HCT116 (cell line): ENCODE measurements at regions not wholly inside any gene's neighbourhood (a gene's known extent, or its start where the extent isn't known, plus 50 kb on each side); places are given as distances from the start of the nearest gene placed in this dataset.

Experiments
- ATAC-seq: fragments of 200-7000 bp; cut with Tn5 transposase; 2 replicates; pipeline ENCODE4 v1.9.1; 2020; ENCODE audit warnings: mild to moderate bottlenecking, moderate library complexity
- BruUV-seq: library from RNA; stranded (reverse); fragments of 400-500 nt; replicated peaks from 2 replicates; lab custom pipeline; 2021; lab: Mats Ljungman, UMichigan
- CTCF ChIA-PET: fragments of 300-600 bp; sonication (Branson Sonifier 250); formaldehyde crosslinking; loops from one replicate; lab custom pipeline; 2021; ENCODE audit warnings: antibody characterized with exemption; lab: Charles Lee
- POLR2A ChIA-PET: fragments of 300-600, 350-600 bp; sonication (Branson Sonifier 250); formaldehyde crosslinking; loops from one replicate; lab custom pipeline; 2021; ENCODE audit warnings: antibody characterized with exemption; lab: Charles Lee
- RAD21 ChIA-PET, 2 experiments: fragments of 300-600 bp; sonication (Branson Sonifier 250); formaldehyde crosslinking; loops; one replicate each; lab custom pipeline; 2023; ENCODE audit warnings: low total read pairs in 2 of 2; ENCODE audit not compliant: uncharacterized antibody in 2 of 2, unreplicated experiment in 2 of 2, low non-redundant PET in 1 of 2; lab: Charles Lee
- DNase-seq: peaks from one replicate; pipeline ENCODE4 v3.0.0-alpha.2; 2010; ENCODE audit warnings: low read depth, low spot score
- H2AFZ ChIP-seq: fragments of 200-600 bp; shearing (Covaris generic), sonication (generic); 2 replicates; pipeline ENCODE4 v1.6.1; 2017; ENCODE audit warnings: low read depth, mixed run types, mixed read lengths, antibody characterized with exemption, low read length; ENCODE audit not compliant: poor library complexity, severe bottlenecking
- H3K27ac ChIP-seq: 2 replicates; pipeline ENCODE4 v1.5.1; 2012; ENCODE audit warnings: low read depth, low read length
- H3K27me3 ChIP-seq: fragments of 200-600 bp; sonication (generic); 2 replicates; pipeline ENCODE4 v1.6.1; 2016; ENCODE audit warnings: mixed run types, low read length, mixed read lengths; ENCODE audit not compliant: insufficient read depth
- H3K36me3 ChIP-seq, 2 experiments: fragments of 200-500 bp in 1 of 2; fragments of 200-600 bp in 1 of 2; sonication (Bioruptor generic) in 1 of 2; sonication (generic) in 1 of 2; 2 replicates each; pipeline versions ENCODE4 v1.5.1 to v1.6.1; 2014 to 2016; ENCODE audit warnings: low read length in 2 of 2, inconsistent platforms in 1 of 2, mixed read lengths in 1 of 2, mixed run types in 1 of 2; ENCODE audit not compliant: insufficient read depth in 2 of 2, control insufficient read depth in 1 of 2
- H3K4me1 ChIP-seq, 2 experiments: fragments of 200-600 bp in 1 of 2; sonication (generic) in 1 of 2; 2 replicates each; pipeline versions ENCODE4 v1.5.1 to v1.6.1; 2012 to 2017; ENCODE audit warnings: low read length in 2 of 2, inconsistent platforms in 1 of 2, mild to moderate bottlenecking in 1 of 2, mixed read lengths in 1 of 2, mixed run types in 1 of 2, moderate library complexity in 1 of 2; ENCODE audit not compliant: insufficient read depth in 2 of 2, control insufficient read depth in 1 of 2
- H3K4me2 ChIP-seq: fragments of 200-600 bp; sonication (generic); 2 replicates; pipeline ENCODE4 v1.6.1; 2017; ENCODE audit warnings: mixed run types, low read length, mixed read lengths
- H3K4me3 ChIP-seq, 2 experiments: fragments of 200-600 bp in 1 of 2; sonication (generic) in 1 of 2; replicated peaks in 1 of 2; 2 replicates each; pipeline ENCODE4 v1.5.1; 2011 to 2016; ENCODE audit warnings: low read length in 2 of 2, control low read depth in 1 of 2, low read depth in 1 of 2, mild to moderate bottlenecking in 1 of 2, mixed read lengths in 1 of 2, mixed run types in 1 of 2
- H3K79me2 ChIP-seq: fragments of 200-600 bp; sonication (generic); 2 replicates; pipeline ENCODE4 v1.6.1; 2017; ENCODE audit warnings: mild to moderate bottlenecking, mixed run types, low read length, moderate library complexity, mixed read lengths; ENCODE audit not compliant: insufficient read depth
- H3K9ac ChIP-seq: fragments of 200-600 bp; sonication (generic); 2 replicates; pipeline ENCODE4 v1.6.1; 2016; ENCODE audit warnings: low read length, mixed read lengths
- H3K9me2 ChIP-seq: fragments of 200-600 bp; sonication (generic), shearing (Covaris generic); 2 replicates; pipeline ENCODE4 v1.6.1; 2017; ENCODE audit warnings: mixed run types, mild to moderate bottlenecking, moderate library complexity; ENCODE audit not compliant: insufficient read depth
- H3K9me3 ChIP-seq, 2 experiments: fragments of 200-500 bp in 1 of 2; fragments of 200-600 bp in 1 of 2; sonication (Bioruptor generic) in 1 of 2; sonication (generic) in 1 of 2; 2 replicates each; pipeline ENCODE4 v1.6.1; 2014 to 2017; ENCODE audit warnings: low read length in 2 of 2, mixed read lengths in 2 of 2, inconsistent platforms in 1 of 2, low read depth in 1 of 2, mild to moderate bottlenecking in 1 of 2, mixed run types in 1 of 2, moderate library complexity in 1 of 2; ENCODE audit not compliant: control insufficient read depth in 1 of 2, insufficient read depth in 1 of 2
- H4K20me1 ChIP-seq: fragments of 200-600 bp; sonication (generic), shearing (Covaris generic); 2 replicates; pipeline ENCODE4 v1.6.1; 2017; ENCODE audit warnings: mixed run types, mild to moderate bottlenecking, moderate library complexity; ENCODE audit not compliant: insufficient read depth
- CBX3 ChIP-seq: IDR thresholded peaks from 2 replicates; pipeline ENCODE4 v1.6.1; 2012; ENCODE audit warnings: low read depth
- CEBPB ChIP-seq: IDR thresholded peaks from 2 replicates; pipeline ENCODE4 v1.6.1; 2012; ENCODE audit warnings: low read depth
- EGR1 ChIP-seq: IDR thresholded peaks from 2 replicates; pipeline ENCODE4 v1.6.1; 2012; ENCODE audit warnings: low read depth
- JUND ChIP-seq: IDR thresholded peaks from 2 replicates; pipeline ENCODE4 v1.6.1; 2012
- POLR2A ChIP-seq: IDR thresholded peaks from 2 replicates; pipeline ENCODE4 v1.7.0; 2011; ENCODE audit warnings: borderline replicate concordance; ENCODE audit not compliant: insufficient read depth, insufficient read length; ENCODE audit errors: extremely low read depth
- POLR2AphosphoS5 ChIP-seq: IDR thresholded peaks from 2 replicates; pipeline ENCODE4 v1.6.1; 2011; ENCODE audit warnings: mild to moderate bottlenecking, low read depth, low read length, moderate library complexity
- SIN3A ChIP-seq: IDR thresholded peaks from 2 replicates; pipeline ENCODE4 v1.6.1; 2012; ENCODE audit warnings: low read depth
- intact Hi-C: fragments of 100-400 bp; cut with micrococcal nuclease; formaldehyde crosslinking; loops from 2 replicates; pipeline ENCODE4 v1.10.0; 2022
- TF ChIP-seq, protein P1 (sequence below): IDR thresholded peaks from 2 replicates; pipeline ENCODE4 v1.6.1; 2011; ENCODE audit warnings: mild to moderate bottlenecking, low read length, moderate library complexity; ENCODE audit not compliant: insufficient replicate concordance; ENCODE audit errors: extremely low read depth
- TF ChIP-seq, protein P2 (sequence below): IDR thresholded peaks from 2 replicates; pipeline ENCODE4 v1.6.1; 2012; ENCODE audit warnings: low read depth

DNA sequence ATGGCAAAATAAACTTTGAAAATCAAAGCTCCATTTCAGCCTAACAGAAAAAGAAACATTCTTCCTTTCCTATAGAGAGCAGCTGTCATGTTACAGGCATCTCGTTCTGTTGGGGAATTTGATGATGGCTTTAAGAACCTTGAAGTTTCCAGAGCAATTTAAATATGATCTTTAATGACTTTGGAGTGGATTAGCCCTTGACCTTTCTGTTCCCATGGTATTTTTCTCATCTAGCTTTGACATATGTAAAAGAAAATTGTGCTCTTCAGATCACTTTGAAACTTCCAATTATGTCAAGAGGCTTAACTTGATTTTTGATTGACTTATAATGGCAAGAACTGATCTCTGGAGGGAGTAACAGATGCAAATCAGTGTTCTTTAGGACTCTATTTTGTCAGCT lies 157.6 kb upstream of the SEMA3E start:
- DNase-seq, result no peak
- H3K27ac ChIP-seq, result no peak overlapping the region
- no peaks in the 10 kb centered on the region for H3K9me2 ChIP-seq
- H4K20me1 ChIP-seq, result no peaks in the 10 kb centered on the region; the same call in 1 of the 2 replicates
- no peaks in the 10 kb centered on the region for H3K79me2 ChIP-seq
- ChIA-PET CTCF (no interaction called here), RAD21 (no interaction called here), POLR2A (no interaction called here)
- H3K9ac ChIP-seq, result no peak overlapping the region
- intact Hi-C loops, result no loop called here
- H2AFZ ChIP-seq, result no peak overlapping the region
- H3K4me3 ChIP-seq, result no peak overlapping the region
- no peaks in the 10 kb centered on the region for H3K4me1 ChIP-seq
- ATAC-seq, result no peak
- no peaks in the 10 kb centered on the region for H3K27me3 ChIP-seq
- no peaks in the 10 kb centered on the region for H3K36me3 ChIP-seq
- BruUV-seq, result no TSS peak
- H3K9me3 ChIP-seq, result no peaks in the 10 kb centered on the region
- TF ChIP-seq CEBPB (no peak), JUND (no peak), POLR2AphosphoS5 (no peak), EGR1 (no peak), POLR2A (no peak), CBX3 (no peak), SIN3A (no peak)
- TF ChIP-seq, protein P1, sequence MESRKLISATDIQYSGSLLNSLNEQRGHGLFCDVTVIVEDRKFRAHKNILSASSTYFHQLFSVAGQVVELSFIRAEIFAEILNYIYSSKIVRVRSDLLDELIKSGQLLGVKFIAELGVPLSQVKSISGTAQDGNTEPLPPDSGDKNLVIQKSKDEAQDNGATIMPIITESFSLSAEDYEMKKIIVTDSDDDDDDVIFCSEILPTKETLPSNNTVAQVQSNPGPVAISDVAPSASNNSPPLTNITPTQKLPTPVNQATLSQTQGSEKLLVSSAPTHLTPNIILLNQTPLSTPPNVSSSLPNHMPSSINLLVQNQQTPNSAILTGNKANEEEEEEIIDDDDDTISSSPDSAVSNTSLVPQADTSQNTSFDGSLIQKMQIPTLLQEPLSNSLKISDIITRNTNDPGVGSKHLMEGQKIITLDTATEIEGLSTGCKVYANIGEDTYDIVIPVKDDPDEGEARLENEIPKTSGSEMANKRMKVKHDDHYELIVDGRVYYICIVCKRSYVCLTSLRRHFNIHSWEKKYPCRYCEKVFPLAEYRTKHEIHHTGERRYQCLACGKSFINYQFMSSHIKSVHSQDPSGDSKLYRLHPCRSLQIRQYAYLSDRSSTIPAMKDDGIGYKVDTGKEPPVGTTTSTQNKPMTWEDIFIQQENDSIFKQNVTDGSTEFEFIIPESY, result no peak
- TF ChIP-seq, protein P2, sequence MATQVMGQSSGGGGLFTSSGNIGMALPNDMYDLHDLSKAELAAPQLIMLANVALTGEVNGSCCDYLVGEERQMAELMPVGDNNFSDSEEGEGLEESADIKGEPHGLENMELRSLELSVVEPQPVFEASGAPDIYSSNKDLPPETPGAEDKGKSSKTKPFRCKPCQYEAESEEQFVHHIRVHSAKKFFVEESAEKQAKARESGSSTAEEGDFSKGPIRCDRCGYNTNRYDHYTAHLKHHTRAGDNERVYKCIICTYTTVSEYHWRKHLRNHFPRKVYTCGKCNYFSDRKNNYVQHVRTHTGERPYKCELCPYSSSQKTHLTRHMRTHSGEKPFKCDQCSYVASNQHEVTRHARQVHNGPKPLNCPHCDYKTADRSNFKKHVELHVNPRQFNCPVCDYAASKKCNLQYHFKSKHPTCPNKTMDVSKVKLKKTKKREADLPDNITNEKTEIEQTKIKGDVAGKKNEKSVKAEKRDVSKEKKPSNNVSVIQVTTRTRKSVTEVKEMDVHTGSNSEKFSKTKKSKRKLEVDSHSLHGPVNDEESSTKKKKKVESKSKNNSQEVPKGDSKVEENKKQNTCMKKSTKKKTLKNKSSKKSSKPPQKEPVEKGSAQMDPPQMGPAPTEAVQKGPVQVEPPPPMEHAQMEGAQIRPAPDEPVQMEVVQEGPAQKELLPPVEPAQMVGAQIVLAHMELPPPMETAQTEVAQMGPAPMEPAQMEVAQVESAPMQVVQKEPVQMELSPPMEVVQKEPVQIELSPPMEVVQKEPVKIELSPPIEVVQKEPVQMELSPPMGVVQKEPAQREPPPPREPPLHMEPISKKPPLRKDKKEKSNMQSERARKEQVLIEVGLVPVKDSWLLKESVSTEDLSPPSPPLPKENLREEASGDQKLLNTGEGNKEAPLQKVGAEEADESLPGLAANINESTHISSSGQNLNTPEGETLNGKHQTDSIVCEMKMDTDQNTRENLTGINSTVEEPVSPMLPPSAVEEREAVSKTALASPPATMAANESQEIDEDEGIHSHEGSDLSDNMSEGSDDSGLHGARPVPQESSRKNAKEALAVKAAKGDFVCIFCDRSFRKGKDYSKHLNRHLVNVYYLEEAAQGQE, result no peak
- no peak overlapping the region for H3K4me2 ChIP-seq
